OCI-LY3 (cell line): ENCODE measurements at regions not wholly inside any gene's neighbourhood (a gene's known extent, or its start where the extent isn't known, plus 50 kb on each side); places are given as distances from the start of the nearest gene placed in this dataset.

Experiments used
- EZH2phosphoT487 ChIP-seq: fragments of 200-600 bp; shearing (Covaris generic); IDR thresholded peaks from 2 replicates; pipeline ENCODE4 v1.6.1; 2018; ENCODE audit warnings: antibody characterized with exemption, mixed run types, low read depth
- TF ChIP-seq, protein P1 (sequence below): fragments of 200-600, 300-600 bp; sonication (generic); IDR thresholded peaks from 2 replicates; pipeline ENCODE4 v1.5.1; 2014; ENCODE audit warnings: antibody characterized with exemption, low read length, low read depth

DNA sequence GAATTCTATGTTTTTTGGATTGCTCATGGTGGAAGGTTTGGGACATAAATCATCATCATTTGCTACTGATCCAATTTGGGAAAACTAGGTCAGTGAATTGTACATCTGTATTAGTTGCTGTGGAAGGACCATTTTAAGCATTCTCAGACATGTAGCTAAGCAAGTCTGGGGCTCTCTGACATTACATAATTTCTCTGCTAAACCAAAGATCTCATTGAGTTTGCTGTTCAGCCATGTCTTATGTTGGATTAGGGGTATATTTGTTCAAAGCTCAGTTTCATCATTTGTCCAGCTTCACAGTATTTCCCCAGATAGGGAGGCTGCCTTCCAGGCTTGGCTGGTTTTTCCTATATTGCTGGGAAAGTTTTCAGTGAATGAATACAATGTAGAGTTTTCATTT lies 399.7 kb downstream of the MTX2 start:
- TF ChIP-seq, protein P1, sequence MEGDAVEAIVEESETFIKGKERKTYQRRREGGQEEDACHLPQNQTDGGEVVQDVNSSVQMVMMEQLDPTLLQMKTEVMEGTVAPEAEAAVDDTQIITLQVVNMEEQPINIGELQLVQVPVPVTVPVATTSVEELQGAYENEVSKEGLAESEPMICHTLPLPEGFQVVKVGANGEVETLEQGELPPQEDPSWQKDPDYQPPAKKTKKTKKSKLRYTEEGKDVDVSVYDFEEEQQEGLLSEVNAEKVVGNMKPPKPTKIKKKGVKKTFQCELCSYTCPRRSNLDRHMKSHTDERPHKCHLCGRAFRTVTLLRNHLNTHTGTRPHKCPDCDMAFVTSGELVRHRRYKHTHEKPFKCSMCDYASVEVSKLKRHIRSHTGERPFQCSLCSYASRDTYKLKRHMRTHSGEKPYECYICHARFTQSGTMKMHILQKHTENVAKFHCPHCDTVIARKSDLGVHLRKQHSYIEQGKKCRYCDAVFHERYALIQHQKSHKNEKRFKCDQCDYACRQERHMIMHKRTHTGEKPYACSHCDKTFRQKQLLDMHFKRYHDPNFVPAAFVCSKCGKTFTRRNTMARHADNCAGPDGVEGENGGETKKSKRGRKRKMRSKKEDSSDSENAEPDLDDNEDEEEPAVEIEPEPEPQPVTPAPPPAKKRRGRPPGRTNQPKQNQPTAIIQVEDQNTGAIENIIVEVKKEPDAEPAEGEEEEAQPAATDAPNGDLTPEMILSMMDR, result no peak
- no peak for TF ChIP-seq EZH2phosphoT487
